K562 (cell line): ENCODE measurements at regions not wholly inside any gene's neighbourhood (a gene's known extent, or its start where the extent isn't known, plus 50 kb on each side); places are given as distances from the start of the nearest gene placed in this dataset.

Experiments
- ARID1B ChIP-seq: fragments of 450-650 bp; IDR thresholded peaks from 2 replicates; pipeline ENCODE4 v1.6.1; 2016; ENCODE audit warnings: antibody characterized with exemption, mild to moderate bottlenecking, inconsistent platforms
- ATF3 ChIP-seq, 2 experiments: fragments of 450-650 bp in 1 of 2; sonication (generic) in 1 of 2; formaldehyde crosslinking in 1 of 2; IDR thresholded peaks in 1 of 2; conservative IDR thresholded peaks in 1 of 2; 2 replicates each; pipeline versions ENCODE4 v1.6.1 to v1.8.1; 2016 to 2023; ENCODE audit warnings: mild to moderate bottlenecking in 2 of 2, moderate library complexity in 2 of 2, inconsistent platforms in 1 of 2, missing genetic modification reagents in 1 of 2
- CREM ChIP-seq: IDR thresholded peaks from 2 replicates; pipeline ENCODE4 v1.6.1; 2014; ENCODE audit warnings: antibody characterized with exemption, low read depth
- E2F3 ChIP-seq: fragments of 250-450 bp; sonication (Bioruptor Pico); IDR thresholded peaks from 2 replicates; pipeline ENCODE4 v1.4.0; 2020; ENCODE audit warnings: mild to moderate bottlenecking
- E2F6 ChIP-seq, 2 experiments: IDR thresholded peaks; 2 replicates each; pipeline ENCODE4 v1.6.1; 2011; ENCODE audit warnings: borderline replicate concordance in 1 of 2, control low read depth in 1 of 2, low read depth in 1 of 2, low read length in 1 of 2, mild to moderate bottlenecking in 1 of 2, mixed read lengths in 1 of 2, moderate library complexity in 1 of 2; ENCODE audit not compliant: insufficient read depth in 1 of 2, insufficient read length in 1 of 2, poor library complexity in 1 of 2, severe bottlenecking in 1 of 2; ENCODE audit errors: extremely low read depth in 1 of 2
- EGR1 ChIP-seq: fragments of 450-650 bp; conservative IDR thresholded peaks from 2 replicates; pipeline ENCODE4 v1.6.1; 2017; ENCODE audit warnings: mild to moderate bottlenecking
- FOS ChIP-seq: IDR thresholded peaks from 3 replicates; pipeline ENCODE4 v1.6.1; 2011; ENCODE audit not compliant: insufficient read length; ENCODE audit errors: extremely low read depth
- HOXB6 ChIP-seq: fragments of 250-450 bp; sonication (Bioruptor Pico); IDR thresholded peaks from 2 replicates; pipeline ENCODE4 v1.5.1; 2022; ENCODE audit warnings: mild to moderate bottlenecking, borderline replicate concordance
- ILF3 ChIP-seq: fragments of 450-650 bp; IDR thresholded peaks from 2 replicates; pipeline ENCODE4 v1.6.1; 2018; ENCODE audit warnings: antibody characterized with exemption, mild to moderate bottlenecking, moderate library complexity, borderline replicate concordance
- KDM1A ChIP-seq, 2 experiments: fragments of 450-650 bp; IDR thresholded peaks; 2 replicates each; pipeline ENCODE4 v1.6.1; 2016; ENCODE audit warnings: mild to moderate bottlenecking in 2 of 2
- MTA2 ChIP-seq: fragments of 450-650 bp; IDR thresholded peaks from 2 replicates; pipeline ENCODE4 v1.6.1; 2016; ENCODE audit warnings: low read depth
- NR2C1 ChIP-seq, 2 experiments: fragments of 450-650 bp; IDR thresholded peaks; 2 replicates each; pipeline ENCODE4 v1.6.1; 2017; ENCODE audit warnings: mild to moderate bottlenecking in 2 of 2, antibody characterized with exemption in 1 of 2, inconsistent platforms in 1 of 2, missing compliant biosample characterization in 1 of 2, missing genetic modification characterization in 1 of 2
- NR2C2 ChIP-seq, 2 experiments: fragments of 200-800 bp in 1 of 2; sonication (Bioruptor generic) in 1 of 2; sonication (generic) in 1 of 2; formaldehyde crosslinking in 1 of 2; IDR thresholded peaks; 2 replicates each; pipeline versions ENCODE4 v1.6.1 to v1.8.0; 2016 to 2022; ENCODE audit warnings: mild to moderate bottlenecking in 1 of 2, missing compliant biosample characterization in 1 of 2, missing genetic modification characterization in 1 of 2, missing genetic modification reagents in 1 of 2
- POLR2G ChIP-seq: fragments of 200-400 bp; formaldehyde crosslinking; IDR thresholded peaks from 2 replicates; pipeline ENCODE4 v1.6.1; 2017; ENCODE audit warnings: low read depth, mild to moderate bottlenecking, antibody characterized with exemption, low read length, moderate library complexity
- SMARCA4 ChIP-seq: fragments of 450-650 bp; IDR thresholded peaks from 2 replicates; pipeline ENCODE4 v1.6.1; 2016
- SPI1 ChIP-seq: IDR thresholded peaks from 2 replicates; pipeline ENCODE4 v1.6.1; 2011; ENCODE audit warnings: low read depth, low read length, control low read depth, borderline replicate concordance
- TEAD1 ChIP-seq, 2 experiments: fragments of 450-650 bp in 1 of 2; sonication (generic) in 1 of 2; formaldehyde crosslinking; IDR thresholded peaks; 2 replicates each; pipeline versions ENCODE4 v1.4.0 to v1.8.0; 2020 to 2022; ENCODE audit warnings: mild to moderate bottlenecking in 2 of 2, missing genetic modification reagents in 1 of 2
- ZFX ChIP-seq: sonication (generic); formaldehyde crosslinking; IDR thresholded peaks from 2 replicates; pipeline ENCODE4 v1.8.0; 2022; ENCODE audit warnings: mild to moderate bottlenecking, missing genetic modification reagents, moderate library complexity
- ZNF311 ChIP-seq: fragments of 250-450 bp; sonication (Bioruptor Pico); IDR thresholded peaks from 2 replicates; pipeline ENCODE4 v1.4.0; 2020; ENCODE audit warnings: mild to moderate bottlenecking, moderate library complexity
- ZNF766 ChIP-seq: fragments of 200-800 bp; sonication (Bioruptor generic); conservative IDR thresholded peaks from 2 replicates; pipeline ENCODE4 v1.6.1; 2016; ENCODE audit warnings: missing genetic modification characterization, missing compliant biosample characterization
- ZNF780A ChIP-seq: fragments of 250-450 bp; sonication (Bioruptor Pico); IDR thresholded peaks from 2 replicates; pipeline ENCODE4 v1.5.0; 2021; ENCODE audit warnings: mild to moderate bottlenecking
- TF ChIP-seq, protein P1 (sequence below): fragments of 250-450 bp; sonication (Bioruptor Pico); IDR thresholded peaks from 2 replicates; pipeline ENCODE4 v1.8.0; 2022; ENCODE audit warnings: moderate library complexity, mild to moderate bottlenecking, inconsistent platforms

DNA sequence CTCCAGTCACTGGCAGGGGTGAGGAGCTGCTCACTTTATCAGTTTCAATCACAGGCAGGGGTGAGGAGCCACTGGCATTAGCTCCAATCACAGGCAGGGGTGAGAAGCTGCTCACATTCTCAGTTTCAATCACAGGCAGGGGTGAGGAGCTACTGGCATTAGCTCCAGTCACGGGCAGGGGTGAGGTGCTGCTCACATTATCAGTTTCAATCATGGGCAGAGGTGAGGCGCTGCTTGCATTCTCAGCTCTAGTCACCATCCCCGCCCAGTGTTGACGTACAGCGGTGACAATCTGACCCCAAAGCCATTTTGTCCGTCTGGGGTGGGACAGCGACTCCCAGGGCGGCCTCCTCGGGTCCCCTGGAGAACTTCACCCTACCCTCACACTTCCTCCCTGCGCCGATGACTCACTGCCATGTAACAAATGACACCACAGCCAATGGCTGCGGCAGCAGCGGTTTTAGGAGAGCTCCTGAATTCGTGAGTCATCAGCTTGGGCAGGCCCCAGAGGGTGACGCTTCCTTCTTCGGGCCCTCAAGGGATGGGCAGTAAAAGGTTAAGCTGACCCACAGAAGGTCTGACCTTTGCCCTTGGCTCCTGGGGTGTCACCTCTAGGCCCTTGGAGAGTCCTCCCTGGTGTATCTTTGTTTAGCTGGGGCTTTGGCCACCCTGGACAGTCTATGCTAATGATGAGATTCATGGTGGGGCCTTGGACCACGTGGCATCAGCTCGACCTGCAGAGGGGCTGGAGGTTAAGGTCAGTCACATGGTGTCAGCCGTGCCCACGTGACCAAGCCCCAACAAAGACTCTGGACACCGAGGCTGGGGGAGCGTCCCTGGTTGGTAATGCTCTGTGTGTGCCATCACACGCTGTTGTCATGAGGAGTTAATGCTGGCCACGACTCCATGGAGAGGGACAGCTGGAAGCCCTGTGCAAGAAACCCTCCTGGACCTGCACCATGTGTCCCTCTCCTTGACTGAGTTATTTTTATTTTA is 171.7 kb downstream of the C16orf95 start (continued):
- no peak for TF ChIP-seq E2F3 (CRISPR knock-in tag)
- no peak for TF ChIP-seq ILF3
- no peak for TF ChIP-seq EGR1
- TF ChIP-seq ZFX (CRISPR knock-in tag), result 0 out of 2 replicates have a peak, but pooled peaks have one; percentile 22
- TF ChIP-seq ZNF311 (CRISPR knock-in tag), result no peak
- TF ChIP-seq, protein P1, sequence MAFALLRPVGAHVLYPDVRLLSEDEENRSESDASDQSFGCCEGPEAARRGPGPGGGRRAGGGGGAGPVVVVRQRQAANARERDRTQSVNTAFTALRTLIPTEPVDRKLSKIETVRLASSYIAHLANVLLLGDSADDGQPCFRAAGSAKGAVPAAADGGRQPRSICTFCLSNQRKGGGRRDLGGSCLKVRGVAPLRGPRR (CRISPR knock-in tag), result no peak
- no peak for TF ChIP-seq POLR2G
- no peak for TF ChIP-seq ZNF780A (CRISPR knock-in tag)
- TF ChIP-seq ATF3 (IDR thresholded peaks at IDR 0.05), result peak; percentile 99
- TF ChIP-seq ATF3 (CRISPR knock-in tag; conservative IDR thresholded peaks at IDR 0.05), result peak; percentile 94
- TF ChIP-seq SPI1, result peak; percentile 94
- peak; percentile 75; the same call in 1 of the 2 replicates for TF ChIP-seq SMARCA4
- no peak for TF ChIP-seq NR2C2 (CRISPR knock-in tag; IDR thresholded peaks at IDR 0.05)
- peak; percentile 91 for TF ChIP-seq NR2C2 (tag; IDR thresholded peaks at IDR 0.05)
- peak in 1 of 2 experiments; percentile 35; a peak in 2 of 4 replicates for TF ChIP-seq KDM1A (IDR thresholded peaks at IDR 0.05)
- TF ChIP-seq TEAD1 (CRISPR knock-in tag; IDR thresholded peaks at IDR 0.05), result 0 out of 4 replicates have a peak, but pooled peaks of 1 of the 2 experiments have one; percentile 25
- TF ChIP-seq CREM, result peak; percentile 66
- TF ChIP-seq ARID1B, result peak; percentile 75
- no peak for TF ChIP-seq MTA2
- TF ChIP-seq E2F6 (IDR thresholded peaks at IDR 0.05; ENCODE audit: borderline replicate concordance in 1 of 2, extremely low read depth in 1 of 2, insufficient read depth in 1 of 2, insufficient read length in 1 of 2, low read depth in 1 of 2, low read length in 1 of 2, poor library complexity in 1 of 2, severe bottlenecking in 1 of 2), result peak; percentile 14 to 21
- TF ChIP-seq ZNF766, result 0 out of 2 replicates have a peak, but pooled peaks have one; percentile 32
- peak; percentile 55 for TF ChIP-seq FOS
- no peak for TF ChIP-seq HOXB6 (CRISPR knock-in tag)
- TF ChIP-seq NR2C1 (IDR thresholded peaks at IDR 0.05), result peak; percentile 76
- TF ChIP-seq NR2C1 (tag; IDR thresholded peaks at IDR 0.05), result peak; percentile 89
